HUES48 (cell line): ENCODE measurements at regions not wholly inside any gene's neighbourhood (a gene's known extent, or its start where the extent isn't known, plus 50 kb on each side); places are given as distances from the start of the nearest gene placed in this dataset.

ENCODE experiments used
- H3K27ac ChIP-seq: one replicate; pipeline ENCODE4 v1.7.0; 2013; ENCODE audit warnings: low read depth, low read length, inconsistent platforms
- H3K27me3 ChIP-seq: 2 replicates; pipeline ENCODE4 v1.6.1; 2013; ENCODE audit warnings: mild to moderate bottlenecking, low read length; ENCODE audit not compliant: control insufficient read depth, insufficient read depth
- H3K36me3 ChIP-seq: 2 replicates; pipeline ENCODE4 v1.6.1; 2013; ENCODE audit warnings: low read length; ENCODE audit not compliant: control insufficient read depth, insufficient read depth
- H3K4me1 ChIP-seq: 2 replicates; pipeline ENCODE4 v1.6.1; 2013; ENCODE audit warnings: mild to moderate bottlenecking, low read length; ENCODE audit not compliant: control insufficient read depth, insufficient read depth
- H3K4me3 ChIP-seq: 2 replicates; pipeline ENCODE4 v1.5.1; 2013; ENCODE audit warnings: mild to moderate bottlenecking, low read depth, low read length
- H3K9ac ChIP-seq: 2 replicates; pipeline ENCODE4 v1.6.1; 2013; ENCODE audit warnings: mild to moderate bottlenecking, low read depth, low read length, moderate library complexity
- H3K9me3 ChIP-seq: 2 replicates; pipeline ENCODE4 v1.6.1; 2013; ENCODE audit warnings: low read length; ENCODE audit not compliant: control insufficient read depth, insufficient read depth

- Histone ChIP-seq H3K36me3 (no peaks in the 10 kb centered on the region), H3K4me3 (no peak overlapping the region), H3K9ac (no peak overlapping the region), H3K9me3 (peaks cover 26% of the 10 kb centered on the region), H3K27ac (no peak overlapping the region), H3K4me1 (peaks cover 9% of the 10 kb centered on the region; the same call in 1 of the 2 replicates), H3K27me3 (no peaks in the 10 kb centered on the region)
Measured at GRCh38 chr2:43171789-43172188, 54.6 kb downstream of the ZFP36L2 start.

- Histone ChIP-seq H3K36me3 (no peaks in the 10 kb centered on the region), H3K4me1 (peaks cover 9% of the 10 kb centered on the region; the same call in 1 of the 2 replicates), H3K27me3 (no peaks in the 10 kb centered on the region), H3K9me3 (peaks cover 17% of the 10 kb centered on the region), H3K9ac (no peak overlapping the region), H3K27ac (no peak overlapping the region), H3K4me3 (no peak overlapping the region)
Measured at GRCh38 chr2:43170405-43171105, 55.9 kb downstream of the ZFP36L2 start.

- Histone ChIP-seq H3K27me3 (no peaks in the 10 kb centered on the region), H3K4me1 (peaks cover 9% of the 10 kb centered on the region; the same call in 1 of the 2 replicates), H3K9ac (no peak overlapping the region), H3K27ac (no peak overlapping the region), H3K36me3 (no peaks in the 10 kb centered on the region), H3K9me3 (peaks cover 11% of the 10 kb centered on the region), H3K4me3 (no peak overlapping the region)
Measured at GRCh38 chr2:43169987-43170386, 56.4 kb downstream of the ZFP36L2 start.

GRCh38 chr2:43169099-43169945 is 57.1 kb downstream of the ZFP36L2 start:
- no peaks in the 10 kb centered on the region for H3K27me3 ChIP-seq
- peaks cover 5% of the 10 kb centered on the region for H3K9me3 ChIP-seq
- peaks cover 9% of the 10 kb centered on the region; the same call in 1 of the 2 replicates for H3K4me1 ChIP-seq
- H3K36me3 ChIP-seq, result no peaks in the 10 kb centered on the region
- H3K27ac ChIP-seq, result no peak overlapping the region
- H3K9ac ChIP-seq, result no peak overlapping the region
- no peak overlapping the region for H3K4me3 ChIP-seq

- Histone ChIP-seq H3K27me3 (no peaks in the 10 kb centered on the region), H3K9me3 (no peaks in the 10 kb centered on the region), H3K27ac (peak overlapping the region; percentile 21), H3K4me1 (peaks cover 9% of the 10 kb centered on the region; the same call in 1 of the 2 replicates), H3K9ac (no peak overlapping the region), H3K36me3 (no peaks in the 10 kb centered on the region), H3K4me3 (no peak overlapping the region)
Measured at GRCh38 chr2:43168016-43168369, 58.4 kb downstream of the ZFP36L2 start.

- H3K9ac ChIP-seq, result no peak overlapping the region
- no peaks in the 10 kb centered on the region for H3K27me3 ChIP-seq
- H3K4me1 ChIP-seq, result peaks cover 9% of the 10 kb centered on the region; the same call in 1 of the 2 replicates
- H3K9me3 ChIP-seq, result no peaks in the 10 kb centered on the region
- H3K4me3 ChIP-seq, result no peak overlapping the region
- H3K36me3 ChIP-seq, result no peaks in the 10 kb centered on the region
- no peak overlapping the region for H3K27ac ChIP-seq
Measured at GRCh38 chr2:43165378-43166069, 60.9 kb downstream of the ZFP36L2 start.

- Histone ChIP-seq H3K27ac (no peak overlapping the region), H3K9me3 (no peaks in the 10 kb centered on the region), H3K9ac (no peak overlapping the region), H3K4me1 (peaks cover 9% of the 10 kb centered on the region; the same call in 1 of the 2 replicates), H3K27me3 (no peaks in the 10 kb centered on the region), H3K36me3 (no peaks in the 10 kb centered on the region), H3K4me3 (no peak overlapping the region)
Measured at GRCh38 chr2:43164686-43165085, 61.7 kb downstream of the ZFP36L2 start.

GRCh38 chr2:43163584-43164270 is 62.7 kb downstream of the ZFP36L2 start:
- peak overlapping the region; percentile 46 for H3K27ac ChIP-seq
- no peaks in the 10 kb centered on the region for H3K9me3 ChIP-seq
- no peaks in the 10 kb centered on the region for H3K27me3 ChIP-seq
- no peak overlapping the region for H3K9ac ChIP-seq
- no peaks in the 10 kb centered on the region for H3K36me3 ChIP-seq
- H3K4me3 ChIP-seq, result no peak overlapping the region
- peaks cover 6% of the 10 kb centered on the region; the same call in 1 of the 2 replicates for H3K4me1 ChIP-seq

- no peaks in the 10 kb centered on the region for H3K9me3 ChIP-seq
Measured at GRCh38 chr2:43162511-43162776, 64.0 kb downstream of the ZFP36L2 start.

GRCh38 chr2:43161650-43162510 is 64.5 kb downstream of the ZFP36L2 start:
- Histone ChIP-seq H3K27ac (peak overlapping the region; percentile 37), H3K27me3 (no peaks in the 10 kb centered on the region), H3K36me3 (no peaks in the 10 kb centered on the region), H3K4me1 (0 out of 2 replicates have a peak, but pooled peaks cover 5% of the 10 kb centered on the region), H3K9me3 (no peaks in the 10 kb centered on the region), H3K9ac (no peak overlapping the region), H3K4me3 (no peak overlapping the region)

More at GRCh38 chr2:43162511-43162776, 64.0 kb downstream of the ZFP36L2 start:
- no peaks in the 10 kb centered on the region for H3K27me3 ChIP-seq
- no peaks in the 10 kb centered on the region for H3K36me3 ChIP-seq
- H3K9ac ChIP-seq, result no peak overlapping the region
- H3K4me3 ChIP-seq, result no peak overlapping the region
- 0 out of 2 replicates have a peak, but pooled peaks cover 5% of the 10 kb centered on the region for H3K4me1 ChIP-seq
- peak overlapping the region; percentile 37 for H3K27ac ChIP-seq
